Activated CD4-positive, CD25-positive, alpha-beta regulatory T cell (primary cell): ENCODE measurements at regions not wholly inside any gene's neighbourhood (a gene's known extent, or its start where the extent isn't known, plus 50 kb on each side); places are given as distances from the start of the nearest gene placed in this dataset.

ENCODE experiments used
- DNase-seq, 4 experiments: peaks; one replicate each; lab custom pipeline; 2025; lab: John Stamatoyannopoulos, UW

GRCh38 chr13:74966275-74966674, 515.7 kb downstream of the TBC1D4 start:
- DNase-seq = no peak

GRCh38 chr13:74945637-74946036, 536.3 kb downstream of the TBC1D4 start:
- DNase-seq = no peak

GRCh38 chr13:74931698-74932433, 550.1 kb downstream of the TBC1D4 start:
- DNase-seq = no peak

- DNase-seq = no peak
These were observed 551.4 kb downstream of the TBC1D4 start for GRCh38 chr13:74930402-74931165.

GRCh38 chr13:74929436-74929835, 552.5 kb downstream of the TBC1D4 start:
- no peak for DNase-seq

GRCh38 chr13:74927823-74928222, 554.1 kb downstream of the TBC1D4 start:
- no peak for DNase-seq

GRCh38 chr13:74922963-74923362, 559.0 kb downstream of the TBC1D4 start:
- DNase-seq = no peak

GRCh38 chr13:74921326-74921725, 560.6 kb downstream of the TBC1D4 start:
- DNase-seq = no peak

GRCh38 chr13:74920920-74921319, 561.0 kb downstream of the TBC1D4 start:
- DNase-seq = no peak

GRCh38 chr13:74920361-74920760, 561.6 kb downstream of the TBC1D4 start:
- DNase-seq = no peak

GRCh38 chr13:74919914-74920313, 562.1 kb downstream of the TBC1D4 start:
- DNase-seq = no peak

- no peak for DNase-seq
These were observed 569.1 kb downstream of the TBC1D4 start for GRCh38 chr13:74912898-74913297.

- no peak for DNase-seq
These were observed 571.6 kb downstream of the TBC1D4 start for GRCh38 chr13:74910415-74910814.

- no peak for DNase-seq
These were observed 574.2 kb downstream of the TBC1D4 start for GRCh38 chr13:74907788-74908187.

GRCh38 chr13:74904556-74904955, 577.4 kb downstream of the TBC1D4 start:
- no peak for DNase-seq

- no peak for DNase-seq
These were observed 586.8 kb downstream of the TBC1D4 start for GRCh38 chr13:74895042-74895796.

GRCh38 chr13:74892096-74892495, 589.9 kb downstream of the TBC1D4 start:
- no peak for DNase-seq

GRCh38 chr13:74891610-74892009, 590.4 kb downstream of the TBC1D4 start:
- DNase-seq = no peak

- no peak for DNase-seq
These were observed 592.6 kb downstream of the TBC1D4 start for GRCh38 chr13:74889321-74889720.

GRCh38 chr13:74886502-74886901, 595.5 kb downstream of the TBC1D4 start:
- no peak for DNase-seq

- DNase-seq = no peak
These were observed 598.1 kb downstream of the TBC1D4 start for GRCh38 chr13:74883834-74884233.

- no peak for DNase-seq
These were observed 610.4 kb downstream of the TBC1D4 start for GRCh38 chr13:74871369-74872070.
